BE2C (cell line): ENCODE measurements at regions not wholly inside any gene's neighbourhood (a gene's known extent, or its start where the extent isn't known, plus 50 kb on each side); places are given as distances from the start of the nearest gene placed in this dataset.

Experiments used
- DNase-seq: peaks from one replicate; pipeline ENCODE4 v3.0.0-alpha.2; 2020
- H3K27me3 ChIP-seq: fragments of 250-450 bp; sonication (Bioruptor Pico); 2 replicates; pipeline ENCODE4 v1.5.1; 2020; ENCODE audit warnings: mild to moderate bottlenecking
- H3K36me3 ChIP-seq: fragments of 250-450 bp; sonication (Bioruptor Pico); 2 replicates; pipeline ENCODE4 v1.5.1; 2020; ENCODE audit warnings: mild to moderate bottlenecking
- H3K4me1 ChIP-seq: fragments of 250-450 bp; sonication (Bioruptor Pico); 2 replicates; pipeline ENCODE4 v1.5.1; 2020
- H3K4me3 ChIP-seq: 2 replicates; pipeline ENCODE4 v1.5.1; 2011; ENCODE audit warnings: low read depth, low read length
- H3K9me3 ChIP-seq: fragments of 250-450 bp; sonication (Bioruptor Pico); 2 replicates; pipeline ENCODE4 v1.5.1; 2020
- TF ChIP-seq, protein P1 (sequence below): IDR thresholded peaks from 2 replicates; pipeline ENCODE4 v1.5.1; 2012; ENCODE audit warnings: mild to moderate bottlenecking, low read depth, low read length

DNA sequence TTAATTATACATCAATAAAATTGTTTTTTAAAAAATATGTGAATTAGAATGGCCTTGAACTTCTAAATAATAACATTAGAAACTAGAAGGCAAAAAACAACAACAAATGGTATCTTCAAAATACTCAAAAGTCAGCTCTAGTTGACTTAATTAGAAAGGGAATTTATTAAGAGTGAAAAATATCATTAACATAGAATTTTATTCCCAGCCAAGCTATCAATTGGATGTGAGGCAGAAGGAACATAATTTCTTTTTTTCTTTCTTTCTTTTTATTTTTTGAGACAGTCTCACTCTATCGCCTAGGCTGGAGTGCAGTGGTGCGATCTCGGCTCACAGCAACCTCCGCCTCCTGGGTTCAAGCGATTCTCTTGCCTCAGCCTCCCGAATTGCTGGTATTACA lies 51.2 kb upstream of the CAPZB start:
- DNase-seq = no peak
- no peaks in the 10 kb centered on the region for H3K27me3 ChIP-seq
- H3K4me3 ChIP-seq = no peak overlapping the region
- H3K9me3 ChIP-seq = no peaks in the 10 kb centered on the region
- H3K36me3 ChIP-seq = no peaks in the 10 kb centered on the region
- H3K4me1 ChIP-seq = no peaks in the 10 kb centered on the region
- TF ChIP-seq, protein P1, sequence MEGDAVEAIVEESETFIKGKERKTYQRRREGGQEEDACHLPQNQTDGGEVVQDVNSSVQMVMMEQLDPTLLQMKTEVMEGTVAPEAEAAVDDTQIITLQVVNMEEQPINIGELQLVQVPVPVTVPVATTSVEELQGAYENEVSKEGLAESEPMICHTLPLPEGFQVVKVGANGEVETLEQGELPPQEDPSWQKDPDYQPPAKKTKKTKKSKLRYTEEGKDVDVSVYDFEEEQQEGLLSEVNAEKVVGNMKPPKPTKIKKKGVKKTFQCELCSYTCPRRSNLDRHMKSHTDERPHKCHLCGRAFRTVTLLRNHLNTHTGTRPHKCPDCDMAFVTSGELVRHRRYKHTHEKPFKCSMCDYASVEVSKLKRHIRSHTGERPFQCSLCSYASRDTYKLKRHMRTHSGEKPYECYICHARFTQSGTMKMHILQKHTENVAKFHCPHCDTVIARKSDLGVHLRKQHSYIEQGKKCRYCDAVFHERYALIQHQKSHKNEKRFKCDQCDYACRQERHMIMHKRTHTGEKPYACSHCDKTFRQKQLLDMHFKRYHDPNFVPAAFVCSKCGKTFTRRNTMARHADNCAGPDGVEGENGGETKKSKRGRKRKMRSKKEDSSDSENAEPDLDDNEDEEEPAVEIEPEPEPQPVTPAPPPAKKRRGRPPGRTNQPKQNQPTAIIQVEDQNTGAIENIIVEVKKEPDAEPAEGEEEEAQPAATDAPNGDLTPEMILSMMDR = no peak

DNA sequence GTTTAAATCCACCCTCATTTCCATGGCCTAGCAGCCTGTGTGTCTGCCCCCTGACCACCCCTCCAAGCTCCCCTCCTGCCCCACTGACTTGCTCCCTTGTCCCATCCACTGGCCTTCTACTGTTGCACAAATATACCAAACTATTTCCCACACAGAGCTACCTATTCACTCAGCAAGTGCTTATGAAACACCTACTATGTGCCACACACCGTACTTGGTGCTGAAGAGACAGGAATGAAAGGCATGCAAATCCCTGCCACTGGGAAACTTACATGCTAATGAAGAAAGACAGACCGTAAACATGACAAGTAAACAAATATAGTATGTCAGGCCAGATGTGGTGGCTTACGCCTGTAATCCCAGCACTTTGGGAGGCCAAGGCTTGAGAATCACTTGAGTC lies 49.9 kb upstream of the CAPZB start:
- Histone ChIP-seq H3K27me3 (no peaks in the 10 kb centered on the region), H3K4me3 (no peak overlapping the region), H3K9me3 (no peaks in the 10 kb centered on the region), H3K36me3 (no peaks in the 10 kb centered on the region), H3K4me1 (no peaks in the 10 kb centered on the region)
- TF ChIP-seq, protein P1 = no peak
- no peak for DNase-seq
